Fibroblast of lung (primary cell): ENCODE measurements at regions not wholly inside any gene's neighbourhood (a gene's known extent, or its start where the extent isn't known, plus 50 kb on each side); places are given as distances from the start of the nearest gene placed in this dataset.
"Not testable (repeated sequence)": the region's sequence is repeated elsewhere in the genome, so short reads cannot be mapped to it uniquely, and the experiment has no call there.

Experiments
- DNase-seq, 2 donors: peaks; one replicate each; pipeline versions ENCODE4 v3.0.0 to v3.0.0-alpha.2; 2010; ENCODE audit warnings: low read depth in 2 of 2
- H2AFZ ChIP-seq: 2 replicates; pipeline ENCODE4 v1.5.1; 2012; ENCODE audit warnings: low read length, control low read depth, inconsistent platforms
- H3K27ac ChIP-seq: 2 replicates; pipeline ENCODE4 v1.5.1; 2011; ENCODE audit warnings: low read length, control low read depth; ENCODE audit not compliant: insufficient read depth
- H3K27me3 ChIP-seq: 2 replicates; pipeline ENCODE4 v1.5.1; 2011; ENCODE audit warnings: mild to moderate bottlenecking, low read length; ENCODE audit not compliant: control insufficient read depth, insufficient read depth
- H3K36me3 ChIP-seq: 2 replicates; pipeline ENCODE4 v1.5.1; 2011; ENCODE audit warnings: low read length; ENCODE audit not compliant: control insufficient read depth, insufficient read depth
- H3K4me1 ChIP-seq: 2 replicates; pipeline ENCODE4 v1.5.1; 2011; ENCODE audit warnings: low read length; ENCODE audit not compliant: control insufficient read depth, insufficient read depth; ENCODE audit errors: extremely low read depth
- H3K4me2 ChIP-seq: 2 replicates; pipeline ENCODE4 v1.5.1; 2011; ENCODE audit warnings: low read length, control low read depth; ENCODE audit not compliant: insufficient read depth; ENCODE audit errors: extremely low read depth
- H3K4me3 ChIP-seq, 4 experiments: fragments of 200-600 bp in 1 of 4; sonication (generic) in 1 of 4; replicated peaks in 1 of 4; 2 replicates each; pipeline ENCODE4 v1.5.1; 2011 to 2016; ENCODE audit warnings: low read length in 4 of 4, low read depth in 3 of 4, mild to moderate bottlenecking in 3 of 4, control low read depth in 2 of 4, inconsistent platforms in 1 of 4, mixed read lengths in 1 of 4; ENCODE audit not compliant: insufficient read depth in 1 of 4; ENCODE audit errors: control extremely low read depth in 1 of 4
- H3K79me2 ChIP-seq: 2 replicates; pipeline ENCODE4 v1.5.1; 2012; ENCODE audit warnings: mild to moderate bottlenecking, low read length, inconsistent platforms; ENCODE audit not compliant: control insufficient read depth, insufficient read depth
- H3K9ac ChIP-seq: 2 replicates; pipeline ENCODE4 v1.5.1; 2011; ENCODE audit warnings: mild to moderate bottlenecking, low read length, control low read depth; ENCODE audit not compliant: insufficient read depth
- H3K9me3 ChIP-seq: 2 replicates; pipeline ENCODE4 v1.5.1; 2012; ENCODE audit warnings: low read depth, low read length; ENCODE audit not compliant: control insufficient read depth, insufficient read depth
- H4K20me1 ChIP-seq: 2 replicates; pipeline ENCODE4 v1.5.1; 2011; ENCODE audit warnings: low read length; ENCODE audit not compliant: control insufficient read depth, insufficient read depth; ENCODE audit errors: extremely low read depth
- CTCF ChIP-seq, 2 donors: IDR thresholded peaks in 1 of 2; conservative IDR thresholded peaks in 1 of 2; 1 replicate in 1 of 2; 2 replicates in 1 of 2; pipeline ENCODE4 v1.5.1; 2011 to 2012; ENCODE audit warnings: low read length in 2 of 2, control low read depth in 1 of 2, inconsistent platforms in 1 of 2, low read depth in 1 of 2, mild to moderate bottlenecking in 1 of 2
- EZH2 ChIP-seq: IDR thresholded peaks from 2 replicates; pipeline ENCODE4 v1.5.1; 2012; ENCODE audit warnings: low read length, control low read depth, mild to moderate bottlenecking; ENCODE audit errors: missing control alignments

- H3K27me3 ChIP-seq, result no peaks in the 10 kb centered on the region
- H3K4me1 ChIP-seq, result peaks cover 4% of the 10 kb centered on the region
- H3K36me3 ChIP-seq, result no peaks in the 10 kb centered on the region
- H3K9me3 ChIP-seq, result no peaks in the 10 kb centered on the region
- H2AFZ ChIP-seq, result no peak overlapping the region
- H3K79me2 ChIP-seq, result no peaks in the 10 kb centered on the region
- peak; percentile 47 to 55 for DNase-seq
- no peak overlapping the region for H3K9ac ChIP-seq
- H3K4me2 ChIP-seq, result no peak overlapping the region
- H3K27ac ChIP-seq, result no peak overlapping the region
- TF ChIP-seq EZH2, result no peak
- TF ChIP-seq CTCF (conservative IDR thresholded peaks at IDR 0.05 in 1 of 2, IDR thresholded peaks at IDR 0.05 in 1 of 2; ENCODE audit: low read depth in 1 of 2, low read length in 2 of 2), result no peak
- no peaks in the 10 kb centered on the region for H4K20me1 ChIP-seq
- no peak overlapping the region for H3K4me3 ChIP-seq
Observed at GRCh38 chr3:171982828-171983227, 56.5 kb upstream of the FNDC3B start.

GRCh38 chr3:171983685-171984084, 55.7 kb upstream of the FNDC3B start:
- H2AFZ ChIP-seq, H3K4me2 ChIP-seq, H3K9me3 ChIP-seq, DNase-seq, H3K4me1 ChIP-seq, H3K9ac ChIP-seq, H4K20me1 ChIP-seq, H3K36me3 ChIP-seq, H3K27me3 ChIP-seq, H3K79me2 ChIP-seq, H3K27ac ChIP-seq, H3K4me3 ChIP-seq: not testable (repeated sequence)

- H3K79me2 ChIP-seq, result no peaks in the 10 kb centered on the region
- no peak for TF ChIP-seq EZH2
- TF ChIP-seq CTCF (conservative IDR thresholded peaks at IDR 0.05 in 1 of 2, IDR thresholded peaks at IDR 0.05 in 1 of 2; ENCODE audit: low read depth in 1 of 2, low read length in 2 of 2), result no peak
- H3K4me2 ChIP-seq, result no peak overlapping the region
- no peaks in the 10 kb centered on the region for H3K9me3 ChIP-seq
- no peak for DNase-seq
- H4K20me1 ChIP-seq, result no peaks in the 10 kb centered on the region
- peaks cover 4% of the 10 kb centered on the region for H3K4me1 ChIP-seq
- no peak overlapping the region for H2AFZ ChIP-seq
- H3K9ac ChIP-seq, result no peak overlapping the region
- H3K27ac ChIP-seq, result no peak overlapping the region
- H3K36me3 ChIP-seq, result no peaks in the 10 kb centered on the region
- no peak overlapping the region for H3K4me3 ChIP-seq
- no peaks in the 10 kb centered on the region for H3K27me3 ChIP-seq
Observed at GRCh38 chr3:171984883-171985282, 54.5 kb upstream of the FNDC3B start.
